Right atrium auricular region (tissue), 2 donors: ENCODE measurements at regions not wholly inside any gene's neighbourhood (a gene's known extent, or its start where the extent isn't known, plus 50 kb on each side); places are given as distances from the start of the nearest gene placed in this dataset.

Source experiments
- DNase-seq: peaks from one replicate; pipeline ENCODE4 v3.0.0-alpha.2; 2019; ENCODE audit warnings: low spot score
- H3K27ac ChIP-seq, 2 donors: fragments of 200-600 bp; sonication (generic); 1 replicate in 1 of 2; 2 replicates in 1 of 2; pipeline ENCODE4 v1.5.1; 2016 to 2019
- H3K27me3 ChIP-seq, 2 donors: fragments of 200-600 bp; sonication (generic); one replicate each; pipeline versions ENCODE4 v1.5.1 to v1.6.0; 2017 to 2019
- H3K36me3 ChIP-seq: fragments of 200-600 bp; sonication (generic); one replicate; pipeline ENCODE4 v1.5.1; 2016
- H3K4me1 ChIP-seq, 2 donors: fragments of 200-600 bp; sonication (generic); one replicate each; pipeline versions ENCODE4 v1.5.1 to v1.6.0; 2017 to 2019
- H3K4me3 ChIP-seq, 2 donors: fragments of 200-600 bp; sonication (generic); 1 replicate in 1 of 2; 2 replicates in 1 of 2; pipeline ENCODE4 v1.5.1; 2017 to 2019; ENCODE audit warnings: mild to moderate bottlenecking in 1 of 2, moderate library complexity in 1 of 2
- H3K9me3 ChIP-seq, 2 donors: fragments of 200-600 bp; sonication (generic); one replicate each; pipeline ENCODE4 v1.5.1; 2019
- CTCF ChIP-seq, 2 donors: fragments of 200-600 bp; sonication (generic); IDR thresholded peaks; one replicate each; pipeline ENCODE4 v1.5.1; 2019; ENCODE audit warnings: antibody characterized with exemption in 2 of 2

- H3K4me1 ChIP-seq = no peaks in the 10 kb centered on the region
Observed at GRCh38 chr4:181431661-181432060, 811.5 kb upstream of the TENM3 start.

GRCh38 chr4:181432335-181432734 lies 810.9 kb upstream of the TENM3 start:
- H3K27me3 ChIP-seq = no peaks in the 10 kb centered on the region
- no peaks in the 10 kb centered on the region for H3K36me3 ChIP-seq
- H3K9me3 ChIP-seq = no peaks in the 10 kb centered on the region
- no peak for TF ChIP-seq CTCF (IDR thresholded peaks at IDR 0.05)
- no peak overlapping the region for H3K27ac ChIP-seq
- no peak for DNase-seq
- no peaks in the 10 kb centered on the region for H3K4me1 ChIP-seq
- H3K4me3 ChIP-seq = no peak overlapping the region

More at GRCh38 chr4:181431661-181432060, 811.5 kb upstream of the TENM3 start:
- H3K36me3 ChIP-seq = no peaks in the 10 kb centered on the region
- no peaks in the 10 kb centered on the region for H3K27me3 ChIP-seq
- TF ChIP-seq CTCF (IDR thresholded peaks at IDR 0.05) = no peak
- no peak overlapping the region for H3K27ac ChIP-seq
- H3K4me3 ChIP-seq = no peak overlapping the region
- DNase-seq = no peak
- no peaks in the 10 kb centered on the region for H3K9me3 ChIP-seq

- DNase-seq = no peak
- Histone ChIP-seq H3K9me3 (no peaks in the 10 kb centered on the region), H3K27me3 (no peaks in the 10 kb centered on the region), H3K4me3 (no peak overlapping the region), H3K4me1 (no peaks in the 10 kb centered on the region), H3K27ac (no peak overlapping the region), H3K36me3 (no peaks in the 10 kb centered on the region)
- no peak for TF ChIP-seq CTCF (IDR thresholded peaks at IDR 0.05)
Observed at GRCh38 chr4:181437895-181438294, 805.3 kb upstream of the TENM3 start.

GRCh38 chr4:181438641-181439040 lies 804.6 kb upstream of the TENM3 start:
- Histone ChIP-seq H3K4me3 (no peak overlapping the region), H3K9me3 (no peaks in the 10 kb centered on the region), H3K27me3 (no peaks in the 10 kb centered on the region), H3K4me1 (no peaks in the 10 kb centered on the region), H3K27ac (no peak overlapping the region), H3K36me3 (no peaks in the 10 kb centered on the region)
- no peak for DNase-seq
- no peak for TF ChIP-seq CTCF (IDR thresholded peaks at IDR 0.05)

- TF ChIP-seq CTCF (IDR thresholded peaks at IDR 0.05) = no peak
- no peak for DNase-seq
- no peak overlapping the region for H3K4me3 ChIP-seq
Observed at GRCh38 chr4:181443021-181443420, 800.2 kb upstream of the TENM3 start.

GRCh38 chr4:181465826-181466225 lies 777.4 kb upstream of the TENM3 start:
- H3K9me3 ChIP-seq = no peaks in the 10 kb centered on the region
- no peak overlapping the region for H3K4me3 ChIP-seq
- no peaks in the 10 kb centered on the region for H3K36me3 ChIP-seq
- H3K4me1 ChIP-seq = no peaks in the 10 kb centered on the region
- no peak overlapping the region for H3K27ac ChIP-seq
- no peaks in the 10 kb centered on the region for H3K27me3 ChIP-seq
- DNase-seq = no peak
- no peak for TF ChIP-seq CTCF (IDR thresholded peaks at IDR 0.05)

More at GRCh38 chr4:181443021-181443420, 800.2 kb upstream of the TENM3 start:
- Histone ChIP-seq H3K9me3 (no peaks in the 10 kb centered on the region), H3K4me1 (no peaks in the 10 kb centered on the region), H3K27me3 (no peaks in the 10 kb centered on the region), H3K36me3 (no peaks in the 10 kb centered on the region), H3K27ac (no peak overlapping the region)
